ENCODE measurements at regions not wholly inside any gene's neighbourhood (a gene's known extent, or its start where the extent isn't known, plus 50 kb on each side); places are given as distances from the start of the nearest gene placed in this dataset.

- no TSS peak for BruUV-seq (replicated peaks)
- no peak overlapping the region for H3K9ac ChIP-seq (ENCODE audit: control insufficient read depth, insufficient read depth, low read length)
- H2AFZ ChIP-seq (ENCODE audit: control insufficient read depth, low read depth, low read length) = no peak overlapping the region
- ATAC-seq (no peak), DNase-seq (ENCODE audit: low read depth, low spot score) (no peak), FAIRE-seq (no peak)
- no peaks in the 10 kb centered on the region for H4K20me1 ChIP-seq (ENCODE audit: control insufficient read depth, insufficient read depth)
- ChIA-PET CTCF (interaction anchor here (1.1 to 2.2 kb wide), 2 partner anchors 10 to 16 kb away, joined by 3 to 7 read pairs; no protein-coding TSS in a partner anchor), POLR2A (interaction anchor here (0.6 to 1.2 kb wide), 2 partner anchors 13 to 467 kb away, joined by 3 to 5 read pairs; no protein-coding TSS in a partner anchor), RAD21 (ENCODE audit: unreplicated experiment) (interaction anchor here (1.0 to 1.1 kb wide), 3 partner anchors 45 to 326 kb away, joined by 3 read pairs; no protein-coding TSS in a partner anchor), SMC1A (ENCODE audit: uncharacterized antibody, unreplicated experiment) (interaction anchor here (0.5 to 1.7 kb wide), 8 partner anchors 29 to 380 kb away, joined by 3 to 6 read pairs (median 4); no protein-coding TSS in a partner anchor)
- H3K36me3 ChIP-seq (ENCODE audit: control insufficient read depth in 2 of 2, insufficient read depth in 2 of 2, low read length in 1 of 2) = no peaks in the 10 kb centered on the region
- WGBS (ENCODE audit: insufficient coverage, insufficient replicate concordance, low lambda C conversion rate, missing lambda C conversion rate) = 45% methylated on average over 4 of the region's 4 CpGs
- in situ Hi-C loops (cut with MboI) (no loop called here), intact Hi-C loops (cut with micrococcal nuclease; ENCODE audit: unreplicated experiment) (no loop called here)
- no peak overlapping the region for H3K27ac ChIP-seq (ENCODE audit: control insufficient read depth, insufficient read depth)
- H3K27me3 ChIP-seq (replicated peaks in 1 of 2; ENCODE audit: control insufficient read depth in 2 of 2, insufficient read depth in 2 of 2, low read length in 1 of 2) = no peaks in the 10 kb centered on the region
- H3K4me1 ChIP-seq (ENCODE audit: control insufficient read depth, insufficient read depth, low read length) = 0 out of 2 replicates have a peak, but pooled peaks cover 3% of the 10 kb centered on the region
- H3K79me2 ChIP-seq (ENCODE audit: control insufficient read depth, insufficient read depth, low read length) = no peaks in the 10 kb centered on the region
- no peaks in the 10 kb centered on the region; the same call in 2 of the 3 replicates for H3K9me3 ChIP-seq (replicated peaks; ENCODE audit: control insufficient read depth, insufficient read depth, low read length)
- H3K4me3 ChIP-seq = no peak overlapping the region
- no peak overlapping the region for H3K4me2 ChIP-seq (ENCODE audit: control insufficient read depth, insufficient read depth)
- TF ChIP-seq RCOR1 (conservative IDR thresholded peaks at IDR 0.05; ENCODE audit: low read depth, low read length) = no peak
- no peak for TF ChIP-seq CHD2 (IDR thresholded peaks at IDR 0.05; ENCODE audit: borderline replicate concordance, low read depth, low read length)
- TF ChIP-seq REST (IDR thresholded peaks at IDR 0.05; ENCODE audit: low read depth, low read length) = no peak
- TF ChIP-seq JUND (IDR thresholded peaks at IDR 0.05; ENCODE audit: low read depth, low read length) = no peak
- no peak for TF ChIP-seq EZH2 (IDR thresholded peaks at IDR 0.05; ENCODE audit: borderline replicate concordance, control insufficient read depth, low read depth, low read length)
- no peak for TF ChIP-seq MLLT1 (IDR thresholded peaks at IDR 0.05)
- TF ChIP-seq STAT1 (conservative IDR thresholded peaks at IDR 0.05) = no peak
- no peak for TF ChIP-seq RAD51 (IDR thresholded peaks at IDR 0.05)
- no peak for TF ChIP-seq POLR2A (IDR thresholded peaks at IDR 0.05; ENCODE audit: low read depth, low read length)
- TF ChIP-seq EED (IDR thresholded peaks at IDR 0.05; ENCODE audit: low read depth) = no peak
- no peak for TF ChIP-seq DPF2 (IDR thresholded peaks at IDR 0.05)
- no peak for TF ChIP-seq NFIC (IDR thresholded peaks at IDR 0.05; ENCODE audit: low read depth, low read length)
- TF ChIP-seq MYB (IDR thresholded peaks at IDR 0.05; ENCODE audit: borderline replicate concordance, low read depth, low read length) = no peak
- no peak for TF ChIP-seq FOXK2 (IDR thresholded peaks at IDR 0.05)
- TF ChIP-seq ZNF592 (IDR thresholded peaks at IDR 0.05) = no peak
- no peak for TF ChIP-seq TBL1XR1 (IDR thresholded peaks at IDR 0.05; ENCODE audit: low read depth, low read length)
- no peak for TF ChIP-seq CHD4 (IDR thresholded peaks at IDR 0.05)
Measured at GRCh38 chr6:88544986-88545612, 379.0 kb upstream of the CNR1 start.
